AG08396 (cell line): ENCODE measurements at regions not wholly inside any gene's neighbourhood (a gene's known extent, or its start where the extent isn't known, plus 50 kb on each side); places are given as distances from the start of the nearest gene placed in this dataset.

ENCODE experiments used
- DNase-seq: peaks from one replicate; pipeline ENCODE4 v3.0.0; 2012; ENCODE audit warnings: low spot score, mixed read lengths

- no peak for DNase-seq
Observed at GRCh38 chr20:50273601-50274491, 83.2 kb downstream of the CEBPB start.

GRCh38 chr20:50274570-50275430, 84.2 kb downstream of the CEBPB start:
- DNase-seq = no peak

- no peak for DNase-seq
Observed at GRCh38 chr20:50276119-50277063, 85.8 kb downstream of the CEBPB start.

GRCh38 chr20:50277064-50277415, 86.4 kb downstream of the CEBPB start:
- no peak for DNase-seq

GRCh38 chr20:50277460-50278376, 87.1 kb downstream of the CEBPB start:
- no peak for DNase-seq

- DNase-seq = no peak
Observed at GRCh38 chr20:50278377-50278683, 87.7 kb downstream of the CEBPB start.

GRCh38 chr20:50278684-50279531, 88.3 kb downstream of the CEBPB start:
- DNase-seq = peak; percentile 55

GRCh38 chr20:50279988-50280850, 89.6 kb downstream of the CEBPB start:
- DNase-seq = no peak

- DNase-seq = no peak
Observed at GRCh38 chr20:50280851-50281655, 90.4 kb downstream of the CEBPB start.

- DNase-seq = no peak
Observed at GRCh38 chr20:50281831-50282591, 91.4 kb downstream of the CEBPB start.

GRCh38 chr20:50282592-50283241, 92.1 kb downstream of the CEBPB start:
- DNase-seq = no peak

GRCh38 chr20:50283370-50283769, 92.7 kb downstream of the CEBPB start:
- DNase-seq = no peak

- no peak for DNase-seq
Observed at GRCh38 chr20:50283922-50284810, 93.5 kb downstream of the CEBPB start.

- no peak for DNase-seq
Observed at GRCh38 chr20:50284811-50285375, 94.3 kb downstream of the CEBPB start.

GRCh38 chr20:50285376-50286173, 94.9 kb downstream of the CEBPB start:
- peak; percentile 78 for DNase-seq
